ENCODE measurements at regions not wholly inside any gene's neighbourhood (a gene's known extent, or its start where the extent isn't known, plus 50 kb on each side); places are given as distances from the start of the nearest gene placed in this dataset.

DNA sequence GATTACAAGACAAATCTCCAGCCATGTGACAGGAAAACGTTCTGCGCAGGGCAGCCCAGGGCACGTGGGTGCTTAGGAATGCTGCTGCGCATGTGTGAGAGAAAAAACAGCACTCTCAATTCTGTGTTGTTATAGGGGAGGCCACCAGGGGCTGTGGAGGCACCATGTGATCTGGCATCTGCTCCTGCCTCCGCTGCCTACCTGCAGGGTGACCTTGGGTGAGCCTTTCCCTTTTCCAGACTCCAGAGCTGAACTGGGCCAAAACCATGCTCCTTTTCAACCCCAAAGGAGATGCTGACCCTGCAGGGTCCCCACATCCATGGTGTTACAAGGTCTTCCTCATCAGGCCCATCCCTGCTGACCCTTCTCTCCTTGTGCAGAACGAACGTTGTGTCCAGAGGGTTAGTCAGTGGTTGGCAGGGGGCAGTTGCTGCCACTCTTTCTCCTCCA is 81.5 kb upstream of the RASGRF1 start:
- TF ChIP-seq, protein P1, sequence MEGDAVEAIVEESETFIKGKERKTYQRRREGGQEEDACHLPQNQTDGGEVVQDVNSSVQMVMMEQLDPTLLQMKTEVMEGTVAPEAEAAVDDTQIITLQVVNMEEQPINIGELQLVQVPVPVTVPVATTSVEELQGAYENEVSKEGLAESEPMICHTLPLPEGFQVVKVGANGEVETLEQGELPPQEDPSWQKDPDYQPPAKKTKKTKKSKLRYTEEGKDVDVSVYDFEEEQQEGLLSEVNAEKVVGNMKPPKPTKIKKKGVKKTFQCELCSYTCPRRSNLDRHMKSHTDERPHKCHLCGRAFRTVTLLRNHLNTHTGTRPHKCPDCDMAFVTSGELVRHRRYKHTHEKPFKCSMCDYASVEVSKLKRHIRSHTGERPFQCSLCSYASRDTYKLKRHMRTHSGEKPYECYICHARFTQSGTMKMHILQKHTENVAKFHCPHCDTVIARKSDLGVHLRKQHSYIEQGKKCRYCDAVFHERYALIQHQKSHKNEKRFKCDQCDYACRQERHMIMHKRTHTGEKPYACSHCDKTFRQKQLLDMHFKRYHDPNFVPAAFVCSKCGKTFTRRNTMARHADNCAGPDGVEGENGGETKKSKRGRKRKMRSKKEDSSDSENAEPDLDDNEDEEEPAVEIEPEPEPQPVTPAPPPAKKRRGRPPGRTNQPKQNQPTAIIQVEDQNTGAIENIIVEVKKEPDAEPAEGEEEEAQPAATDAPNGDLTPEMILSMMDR (IDR thresholded peaks at IDR 0.05; ENCODE audit: low read length) = no peak
- TF ChIP-seq EZH2 (optimal IDR thresholded peaks at IDR 0.05; ENCODE audit: low read depth, low read length) (no peak), EZH2phosphoT487 (IDR thresholded peaks at IDR 0.05; ENCODE audit: low read length) (no peak)

All from MM.1S (cell line).